HepG2 (cell line): ENCODE measurements at regions not wholly inside any gene's neighbourhood (a gene's known extent, or its start where the extent isn't known, plus 50 kb on each side); places are given as distances from the start of the nearest gene placed in this dataset.

Source experiments
- ARID3A ChIP-seq: IDR thresholded peaks from 2 replicates; pipeline ENCODE4 v1.6.1; 2012; ENCODE audit warnings: low read depth, low read length, improper control_type of control experiment
- ARNTL ChIP-seq: sonication (generic); formaldehyde crosslinking; IDR thresholded peaks from 2 replicates; pipeline ENCODE4 v1.4.0; 2020; ENCODE audit warnings: mild to moderate bottlenecking, missing genetic modification reagents
- CBFB ChIP-seq: sonication (generic); formaldehyde crosslinking; IDR thresholded peaks from 2 replicates; pipeline ENCODE4 v1.4.0; 2020; ENCODE audit warnings: missing genetic modification reagents
- CSRNP1 ChIP-seq: sonication (generic); formaldehyde crosslinking; IDR thresholded peaks from 2 replicates; pipeline ENCODE4 v1.8.1; 2023; ENCODE audit warnings: mild to moderate bottlenecking, missing genetic modification reagents
- FOXP1 ChIP-seq, 2 experiments: fragments of 450-650 bp in 1 of 2; IDR thresholded peaks; 2 replicates each; pipeline ENCODE4 v1.6.1; 2017 to 2018; ENCODE audit warnings: antibody characterized with exemption in 1 of 2
- GRHL1 ChIP-seq: sonication (generic); formaldehyde crosslinking; conservative IDR thresholded peaks from 2 replicates; pipeline ENCODE4 v1.8.0; 2022; ENCODE audit warnings: missing genetic modification reagents
- MAF1 ChIP-seq: sonication (generic); formaldehyde crosslinking; IDR thresholded peaks from 2 replicates; pipeline ENCODE4 v1.5.0; 2020; ENCODE audit warnings: missing genetic modification reagents, borderline replicate concordance
- MAZ ChIP-seq, 2 experiments: sonication (generic) in 1 of 2; formaldehyde crosslinking in 1 of 2; IDR thresholded peaks; 2 replicates each; pipeline versions ENCODE4 v1.5.0 to v1.6.1; 2012 to 2020; ENCODE audit warnings: low read depth in 2 of 2, mild to moderate bottlenecking in 2 of 2, borderline replicate concordance in 1 of 2, improper control_type of control experiment in 1 of 2, low read length in 1 of 2, missing genetic modification reagents in 1 of 2, moderate library complexity in 1 of 2
- NFE2L1 ChIP-seq: sonication (generic); formaldehyde crosslinking; IDR thresholded peaks from 2 replicates; pipeline ENCODE4 v1.4.0; 2020; ENCODE audit warnings: missing genetic modification reagents, mild to moderate bottlenecking, borderline replicate concordance
- NFIB ChIP-seq: sonication (generic); formaldehyde crosslinking; IDR thresholded peaks from 2 replicates; pipeline ENCODE4 v1.9.0; 2021; ENCODE audit warnings: missing genetic modification reagents, mild to moderate bottlenecking, borderline replicate concordance
- RBAK ChIP-seq: sonication (generic); formaldehyde crosslinking; IDR thresholded peaks from 2 replicates; pipeline ENCODE4 v1.5.1; 2020; ENCODE audit warnings: mild to moderate bottlenecking, missing genetic modification reagents
- RBM22 ChIP-seq: fragments of 200-400 bp; formaldehyde crosslinking; optimal IDR thresholded peaks from 2 replicates; pipeline ENCODE3; 2017; ENCODE audit warnings: mild to moderate bottlenecking, low read length, moderate library complexity
- SATB2 ChIP-seq: sonication (generic); formaldehyde crosslinking; IDR thresholded peaks from 2 replicates; pipeline ENCODE4 v1.5.0; 2020; ENCODE audit warnings: missing genetic modification reagents
- SMYD3 ChIP-seq: sonication (generic); formaldehyde crosslinking; IDR thresholded peaks from 2 replicates; pipeline ENCODE4 v1.8.1; 2023; ENCODE audit warnings: mild to moderate bottlenecking, missing genetic modification reagents
- SRY ChIP-seq: sonication (generic); formaldehyde crosslinking; IDR thresholded peaks from 2 replicates; pipeline ENCODE4 v1.8.0; 2022; ENCODE audit warnings: mild to moderate bottlenecking, missing genetic modification reagents
- ZFP36L1 ChIP-seq: sonication (generic); formaldehyde crosslinking; IDR thresholded peaks from 2 replicates; pipeline ENCODE4 v1.8.0; 2022; ENCODE audit warnings: mild to moderate bottlenecking, missing genetic modification reagents, moderate library complexity
- ZFP62 ChIP-seq: sonication (generic); formaldehyde crosslinking; IDR thresholded peaks from 2 replicates; pipeline ENCODE4 v1.4.0; 2020; ENCODE audit warnings: missing genetic modification reagents
- ZNF749 ChIP-seq: sonication (generic); formaldehyde crosslinking; IDR thresholded peaks from 2 replicates; pipeline ENCODE4 v1.8.0; 2022; ENCODE audit warnings: mild to moderate bottlenecking, missing genetic modification reagents, moderate library complexity, borderline replicate concordance
- ZNF878 ChIP-seq: sonication (generic); formaldehyde crosslinking; IDR thresholded peaks from 2 replicates; pipeline ENCODE4 v1.8.1; 2023; ENCODE audit warnings: mild to moderate bottlenecking, missing genetic modification reagents, moderate library complexity
- ZNF883 ChIP-seq: sonication (generic); formaldehyde crosslinking; IDR thresholded peaks from 2 replicates; pipeline ENCODE4 v1.5.1; 2020; ENCODE audit warnings: mild to moderate bottlenecking, missing genetic modification reagents; ENCODE audit errors: not compliant biosample characterization
- TF ChIP-seq, protein P1 (sequence below): sonication (generic); formaldehyde crosslinking; IDR thresholded peaks from 2 replicates; pipeline ENCODE4 v1.5.1; 2020; ENCODE audit warnings: missing genetic modification reagents, mild to moderate bottlenecking, borderline replicate concordance

- TF ChIP-seq SRY (no peak; the same call in 1 of the 2 replicates), ZNF878 (CRISPR knock-in tag) (no peak), ARID3A (peak; percentile 86), CBFB (CRISPR knock-in tag) (peak; percentile 77), MAF1 (CRISPR knock-in tag) (no peak), MAZ (IDR thresholded peaks at IDR 0.05; ENCODE audit: borderline replicate concordance, low read depth, low read length) (no peak), MAZ (CRISPR knock-in tag; IDR thresholded peaks at IDR 0.05; ENCODE audit: low read depth) (no peak), SMYD3 (no peak), ZNF883 (CRISPR knock-in tag) (no peak), ZFP62 (CRISPR knock-in tag) (no peak), ZFP36L1 (CRISPR knock-in tag) (no peak; the same call in 1 of the 2 replicates), NFE2L1 (CRISPR knock-in tag) (no peak), FOXP1 (IDR thresholded peaks at IDR 0.05) (no peak), FOXP1 (CRISPR knock-in tag; IDR thresholded peaks at IDR 0.05) (peak; percentile 56), RBM22 (no peak), GRHL1 (CRISPR knock-in tag) (no peak), SATB2 (no peak; the same call in 1 of the 2 replicates), ARNTL (CRISPR knock-in tag) (peak; percentile 95), ZNF749 (CRISPR knock-in tag) (no peak; the same call in 1 of the 2 replicates), RBAK (CRISPR knock-in tag) (peak; percentile 7; the same call in 1 of the 2 replicates), NFIB (CRISPR knock-in tag) (no peak), CSRNP1 (CRISPR knock-in tag) (0 out of 2 replicates have a peak, but pooled peaks have one; percentile 35)
- TF ChIP-seq, protein P1, sequence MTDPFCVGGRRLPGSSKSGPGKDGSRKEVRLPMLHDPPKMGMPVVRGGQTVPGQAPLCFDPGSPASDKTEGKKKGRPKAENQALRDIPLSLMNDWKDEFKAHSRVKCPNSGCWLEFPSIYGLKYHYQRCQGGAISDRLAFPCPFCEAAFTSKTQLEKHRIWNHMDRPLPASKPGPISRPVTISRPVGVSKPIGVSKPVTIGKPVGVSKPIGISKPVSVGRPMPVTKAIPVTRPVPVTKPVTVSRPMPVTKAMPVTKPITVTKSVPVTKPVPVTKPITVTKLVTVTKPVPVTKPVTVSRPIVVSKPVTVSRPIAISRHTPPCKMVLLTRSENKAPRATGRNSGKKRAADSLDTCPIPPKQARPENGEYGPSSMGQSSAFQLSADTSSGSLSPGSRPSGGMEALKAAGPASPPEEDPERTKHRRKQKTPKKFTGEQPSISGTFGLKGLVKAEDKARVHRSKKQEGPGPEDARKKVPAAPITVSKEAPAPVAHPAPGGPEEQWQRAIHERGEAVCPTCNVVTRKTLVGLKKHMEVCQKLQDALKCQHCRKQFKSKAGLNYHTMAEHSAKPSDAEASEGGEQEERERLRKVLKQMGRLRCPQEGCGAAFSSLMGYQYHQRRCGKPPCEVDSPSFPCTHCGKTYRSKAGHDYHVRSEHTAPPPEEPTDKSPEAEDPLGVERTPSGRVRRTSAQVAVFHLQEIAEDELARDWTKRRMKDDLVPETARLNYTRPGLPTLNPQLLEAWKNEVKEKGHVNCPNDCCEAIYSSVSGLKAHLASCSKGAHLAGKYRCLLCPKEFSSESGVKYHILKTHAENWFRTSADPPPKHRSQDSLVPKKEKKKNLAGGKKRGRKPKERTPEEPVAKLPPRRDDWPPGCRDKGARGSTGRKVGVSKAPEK (CRISPR knock-in tag), result no peak
Measured at GRCh38 chr7:138257459-138258196, 181.4 kb downstream of the AKR1D1 start (continued).
